ENCODE measurements at regions not wholly inside any gene's neighbourhood (a gene's known extent, or its start where the extent isn't known, plus 50 kb on each side); places are given as distances from the start of the nearest gene placed in this dataset.
"Not testable (repeated sequence)": the region's sequence is repeated elsewhere in the genome, so short reads cannot be mapped to it uniquely, and the experiment has no call there.

DNA sequence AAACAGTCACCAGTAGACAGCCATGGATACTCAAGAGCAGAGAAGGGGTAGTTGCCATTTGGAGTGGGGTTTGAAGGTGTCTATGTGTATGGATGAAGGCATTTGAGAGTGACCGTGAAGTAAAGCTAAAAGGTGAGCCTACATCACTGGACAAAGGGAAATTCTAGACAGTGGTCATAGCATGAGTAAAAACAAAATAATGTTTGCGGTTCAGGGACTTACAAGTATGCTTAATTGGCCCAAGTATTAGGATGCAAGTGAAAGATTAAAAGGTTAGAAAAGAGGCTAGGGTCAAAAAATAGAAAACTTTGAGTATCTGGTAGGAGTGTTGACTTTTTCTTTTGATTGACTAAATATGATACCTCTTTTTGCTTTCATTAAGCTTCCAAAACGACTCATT, 238.1 kb upstream of the SLC8A1 start:
- Histone ChIP-seq H3K4me1 (ENCODE audit: insufficient read depth) (no peaks in the 10 kb centered on the region), H3K27me3 (no peaks in the 10 kb centered on the region), H3K4me3 (no peak overlapping the region), H3K27ac (no peak overlapping the region), H3K36me3 (no peaks in the 10 kb centered on the region), H3K9me3 (no peaks in the 10 kb centered on the region)
- intact Hi-C loops (cut with DNase I), result no loop called here
- DNase-seq, result no peak
- WGBS, 3 donors, result 84 to 89% (median 89%) methylated on average over 3 of the region's 3 CpGs
- TF ChIP-seq POLR2A (IDR thresholded peaks at IDR 0.05), result no peak
- TF ChIP-seq, protein P1, sequence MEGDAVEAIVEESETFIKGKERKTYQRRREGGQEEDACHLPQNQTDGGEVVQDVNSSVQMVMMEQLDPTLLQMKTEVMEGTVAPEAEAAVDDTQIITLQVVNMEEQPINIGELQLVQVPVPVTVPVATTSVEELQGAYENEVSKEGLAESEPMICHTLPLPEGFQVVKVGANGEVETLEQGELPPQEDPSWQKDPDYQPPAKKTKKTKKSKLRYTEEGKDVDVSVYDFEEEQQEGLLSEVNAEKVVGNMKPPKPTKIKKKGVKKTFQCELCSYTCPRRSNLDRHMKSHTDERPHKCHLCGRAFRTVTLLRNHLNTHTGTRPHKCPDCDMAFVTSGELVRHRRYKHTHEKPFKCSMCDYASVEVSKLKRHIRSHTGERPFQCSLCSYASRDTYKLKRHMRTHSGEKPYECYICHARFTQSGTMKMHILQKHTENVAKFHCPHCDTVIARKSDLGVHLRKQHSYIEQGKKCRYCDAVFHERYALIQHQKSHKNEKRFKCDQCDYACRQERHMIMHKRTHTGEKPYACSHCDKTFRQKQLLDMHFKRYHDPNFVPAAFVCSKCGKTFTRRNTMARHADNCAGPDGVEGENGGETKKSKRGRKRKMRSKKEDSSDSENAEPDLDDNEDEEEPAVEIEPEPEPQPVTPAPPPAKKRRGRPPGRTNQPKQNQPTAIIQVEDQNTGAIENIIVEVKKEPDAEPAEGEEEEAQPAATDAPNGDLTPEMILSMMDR (IDR thresholded peaks at IDR 0.05), result no peak

DNA sequence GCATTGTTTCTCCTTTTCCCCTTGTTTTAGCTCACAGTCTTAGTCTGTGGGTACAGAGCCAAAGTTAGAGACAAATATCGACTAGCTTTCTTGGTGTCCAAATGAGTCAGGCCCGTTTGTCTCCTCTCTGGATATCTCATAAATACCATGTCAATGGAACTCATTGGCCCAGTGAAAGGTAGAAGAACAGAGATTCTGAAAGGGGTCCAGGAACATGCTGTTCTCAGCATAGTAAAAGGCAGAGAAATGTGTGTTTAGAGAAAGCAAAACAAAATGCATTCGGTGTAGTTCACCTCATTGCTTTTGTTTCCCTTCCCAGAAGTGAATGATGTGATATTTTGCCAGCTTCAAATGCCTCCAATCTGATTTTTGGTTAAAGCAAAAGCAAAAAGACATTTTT, 238.6 kb upstream of the SLC8A1 start:
- Histone ChIP-seq H3K4me1 (ENCODE audit: insufficient read depth) (no peaks in the 10 kb centered on the region), H3K4me3 (no peak overlapping the region), H3K27ac (no peak overlapping the region), H3K27me3 (no peaks in the 10 kb centered on the region), H3K9me3 (no peaks in the 10 kb centered on the region), H3K36me3 (no peaks in the 10 kb centered on the region)
- TF ChIP-seq EP300 (IDR thresholded peaks at IDR 0.05) (no peak), POLR2A (IDR thresholded peaks at IDR 0.05) (no peak)
- TF ChIP-seq, protein P1 (IDR thresholded peaks at IDR 0.05), result no peak
- no peak for DNase-seq
- 20 to 33% (median 28%) methylated on average over 3 of the region's 3 CpGs for WGBS, 3 donors
- intact Hi-C loops (cut with DNase I), result no loop called here

DNA sequence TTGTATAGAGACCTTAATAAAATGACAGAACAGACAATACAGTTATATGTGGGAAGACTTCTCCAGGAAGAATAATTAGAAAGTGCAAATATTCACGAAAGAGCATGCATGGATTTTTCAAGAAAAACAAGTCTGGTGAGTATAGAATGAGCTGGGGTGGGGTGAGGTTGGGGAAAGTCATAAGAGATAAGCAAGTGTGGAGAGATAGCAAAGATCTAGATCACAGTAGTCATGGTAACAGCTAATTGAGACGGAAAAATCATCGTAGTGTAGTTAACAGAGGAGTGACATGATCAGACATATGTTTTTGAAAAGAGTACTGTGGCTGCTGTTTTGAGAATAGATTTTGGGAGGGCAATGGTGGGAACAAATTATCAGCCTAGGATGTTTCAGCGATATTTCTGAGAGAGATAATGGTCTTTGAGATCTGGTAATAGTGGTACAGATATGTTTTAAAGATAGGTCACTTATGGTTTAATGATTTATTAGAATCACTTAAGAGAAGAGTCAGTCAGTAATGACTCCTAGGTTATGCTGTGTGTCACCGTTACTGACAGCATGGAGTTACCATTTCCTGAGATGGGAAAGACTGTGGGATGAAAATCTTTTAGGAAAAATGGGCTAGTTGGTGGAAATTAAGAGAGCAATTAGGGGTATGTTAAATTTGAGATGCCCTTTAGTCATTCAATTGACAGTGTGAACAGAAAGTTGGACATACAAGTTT, 248.5 kb upstream of the SLC8A1 start:
- 68 to 72% (median 68%) methylated on average over 5 of the region's 5 CpGs for WGBS, 3 donors
- Histone ChIP-seq H3K27ac (no peak overlapping the region), H3K4me1 (ENCODE audit: insufficient read depth) (no peaks in the 10 kb centered on the region), H3K36me3 (no peaks in the 10 kb centered on the region), H3K4me3 (no peak overlapping the region), H3K9me3 (no peaks in the 10 kb centered on the region), H3K27me3 (no peaks in the 10 kb centered on the region)
- no peak for TF ChIP-seq POLR2A (IDR thresholded peaks at IDR 0.05)
- TF ChIP-seq, protein P1 (IDR thresholded peaks at IDR 0.05), result no peak
- DNase-seq, result no peak
- intact Hi-C loops (cut with DNase I), result no loop called here

DNA sequence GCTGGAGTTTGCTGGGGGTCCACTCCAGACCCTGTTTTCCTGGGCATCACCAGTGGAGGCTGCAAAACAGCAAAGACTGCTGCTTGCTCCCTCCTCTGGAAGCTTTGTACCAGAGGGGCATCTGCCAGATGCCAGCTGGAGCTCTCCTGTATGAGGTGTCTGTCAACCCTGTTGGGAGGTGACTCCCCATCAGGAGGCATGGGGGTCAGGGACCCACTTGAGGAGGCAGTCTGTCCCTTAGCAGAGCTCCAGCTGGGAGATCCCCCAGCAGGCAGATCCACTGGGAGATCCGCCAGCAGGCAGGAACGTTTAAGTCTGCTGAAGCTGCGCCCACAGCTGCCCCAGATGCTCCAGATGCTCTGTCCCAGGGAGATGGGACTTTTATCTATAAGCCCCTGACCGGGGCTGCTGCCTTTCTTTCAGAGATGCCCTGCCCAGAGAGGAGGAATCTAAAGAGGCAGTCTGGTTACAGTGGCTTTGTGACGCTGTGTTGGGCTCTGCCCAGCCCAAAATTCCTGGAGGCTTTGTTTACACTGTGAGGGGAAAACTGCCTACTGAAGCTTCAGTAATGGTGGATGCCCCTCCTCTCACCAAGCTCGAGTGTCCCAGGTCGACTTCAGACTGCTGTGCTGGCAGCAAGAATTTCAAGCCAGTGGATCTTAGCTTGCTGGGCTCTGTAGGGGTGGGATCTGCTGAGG, 260.5 kb upstream of the SLC8A1 start:
- H3K4me1 ChIP-seq (ENCODE audit: insufficient read depth); H3K4me3 ChIP-seq; DNase-seq; intact Hi-C loops (cut with DNase I); H3K27me3 ChIP-seq; H3K36me3 ChIP-seq; H3K27ac ChIP-seq; H3K9me3 ChIP-seq: not testable (repeated sequence)
- 61 to 74% (median 64%) methylated on average over 7 of the region's 7 CpGs for WGBS, 3 donors

DNA sequence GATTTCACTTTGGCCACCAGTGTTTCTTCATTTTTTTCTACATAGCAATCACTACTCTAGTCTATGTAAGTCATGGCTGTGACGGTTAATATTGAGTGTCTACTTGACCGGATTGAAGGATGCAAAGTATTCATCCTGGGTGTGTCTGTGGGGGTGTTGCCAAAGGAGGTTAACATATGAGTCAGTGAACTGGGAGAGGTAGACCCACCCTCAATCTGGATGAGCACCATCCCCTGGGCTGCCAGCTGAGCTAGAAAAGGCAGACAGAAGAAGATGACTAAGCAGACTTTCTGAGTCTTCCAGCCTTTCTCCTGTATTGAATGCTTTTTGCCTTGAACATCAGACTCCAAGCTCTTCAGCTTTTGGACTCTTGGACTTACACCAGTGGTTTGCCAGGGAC, 265.0 kb upstream of the SLC8A1 start:
- H3K36me3 ChIP-seq, result no peaks in the 10 kb centered on the region
- H3K27me3 ChIP-seq, result no peaks in the 10 kb centered on the region
- no peak overlapping the region for H3K27ac ChIP-seq
- H3K9me3 ChIP-seq, result no peaks in the 10 kb centered on the region
- no peak for DNase-seq
- intact Hi-C loops (cut with DNase I), result no loop called here
- H3K4me3 ChIP-seq, result no peak overlapping the region
- H3K4me1 ChIP-seq (ENCODE audit: insufficient read depth), result no peaks in the 10 kb centered on the region
- TF ChIP-seq POLR2A (IDR thresholded peaks at IDR 0.05) (no peak), EP300 (IDR thresholded peaks at IDR 0.05) (no peak)
- TF ChIP-seq, protein P1 (IDR thresholded peaks at IDR 0.05), result no peak
- 82 to 87% (median 84%) methylated on average over 2 of the region's 2 CpGs for WGBS, 3 donors
